ENCODE measurements at regions not wholly inside any gene's neighbourhood (a gene's known extent, or its start where the extent isn't known, plus 50 kb on each side); places are given as distances from the start of the nearest gene placed in this dataset.

DNA sequence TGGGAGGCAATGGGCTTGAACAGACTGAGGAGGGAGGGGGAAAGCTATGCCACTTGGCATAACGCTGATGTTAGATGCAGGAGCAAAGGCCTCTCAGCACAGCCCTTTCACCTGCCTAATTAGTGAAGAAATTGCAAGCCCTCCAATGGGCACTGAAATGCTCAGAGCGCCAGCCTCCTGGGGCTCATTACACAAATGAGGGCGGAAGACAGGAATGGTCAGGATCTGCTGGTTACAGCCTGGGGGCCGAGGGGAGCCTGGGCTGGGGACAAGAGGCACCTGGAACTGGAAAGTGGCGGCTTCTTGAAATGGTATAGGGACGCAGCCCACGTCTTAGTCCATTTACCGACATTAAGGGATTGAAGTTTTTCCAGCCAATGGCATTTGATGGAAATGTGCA, 50.2 kb upstream of the PLET1 start:
- DNase-seq (ENCODE audit: insufficient read length, low spot score) (no peak), FAIRE-seq (no peak)
- TF ChIP-seq, protein P1, sequence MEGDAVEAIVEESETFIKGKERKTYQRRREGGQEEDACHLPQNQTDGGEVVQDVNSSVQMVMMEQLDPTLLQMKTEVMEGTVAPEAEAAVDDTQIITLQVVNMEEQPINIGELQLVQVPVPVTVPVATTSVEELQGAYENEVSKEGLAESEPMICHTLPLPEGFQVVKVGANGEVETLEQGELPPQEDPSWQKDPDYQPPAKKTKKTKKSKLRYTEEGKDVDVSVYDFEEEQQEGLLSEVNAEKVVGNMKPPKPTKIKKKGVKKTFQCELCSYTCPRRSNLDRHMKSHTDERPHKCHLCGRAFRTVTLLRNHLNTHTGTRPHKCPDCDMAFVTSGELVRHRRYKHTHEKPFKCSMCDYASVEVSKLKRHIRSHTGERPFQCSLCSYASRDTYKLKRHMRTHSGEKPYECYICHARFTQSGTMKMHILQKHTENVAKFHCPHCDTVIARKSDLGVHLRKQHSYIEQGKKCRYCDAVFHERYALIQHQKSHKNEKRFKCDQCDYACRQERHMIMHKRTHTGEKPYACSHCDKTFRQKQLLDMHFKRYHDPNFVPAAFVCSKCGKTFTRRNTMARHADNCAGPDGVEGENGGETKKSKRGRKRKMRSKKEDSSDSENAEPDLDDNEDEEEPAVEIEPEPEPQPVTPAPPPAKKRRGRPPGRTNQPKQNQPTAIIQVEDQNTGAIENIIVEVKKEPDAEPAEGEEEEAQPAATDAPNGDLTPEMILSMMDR (IDR thresholded peaks at IDR 0.05; ENCODE audit: insufficient read depth, missing control alignments), result no peak

DNA sequence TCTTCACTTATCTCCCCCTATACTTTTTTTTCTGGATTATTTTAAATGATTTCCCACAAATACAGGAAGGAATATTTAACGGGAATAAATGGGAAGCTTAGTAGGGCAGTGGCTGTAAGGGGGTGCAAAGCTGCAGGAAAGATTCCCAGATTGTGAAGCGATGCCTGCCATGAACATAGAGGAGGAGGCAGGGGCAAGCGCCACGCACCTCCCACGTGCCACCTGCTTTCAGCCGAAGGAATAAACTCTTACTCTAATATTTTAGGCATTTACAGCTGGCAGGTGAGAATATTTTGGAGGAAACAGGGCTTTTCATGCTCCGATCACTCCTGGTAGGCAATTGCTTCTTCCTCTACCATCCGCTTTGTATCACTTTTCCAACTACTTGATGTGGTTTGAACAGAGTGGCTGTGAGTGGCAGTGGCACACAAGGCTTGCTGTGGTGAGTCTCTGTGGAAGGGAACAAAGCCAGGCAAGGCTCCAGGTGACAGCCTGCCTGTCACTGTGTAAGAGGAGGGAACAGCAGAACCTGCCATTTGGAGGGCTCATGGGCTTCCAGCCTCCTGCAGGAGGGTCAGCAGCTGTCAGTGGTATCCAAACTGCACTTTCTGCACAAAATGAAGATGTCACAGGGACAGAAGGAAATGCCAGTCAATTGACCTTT, 54.5 kb upstream of the PLET1 start:
- TF ChIP-seq, protein P1 (IDR thresholded peaks at IDR 0.05; ENCODE audit: insufficient read depth, missing control alignments), result no peak
- DNase-seq (ENCODE audit: insufficient read length, low spot score) (no peak), FAIRE-seq (no peak)

DNA sequence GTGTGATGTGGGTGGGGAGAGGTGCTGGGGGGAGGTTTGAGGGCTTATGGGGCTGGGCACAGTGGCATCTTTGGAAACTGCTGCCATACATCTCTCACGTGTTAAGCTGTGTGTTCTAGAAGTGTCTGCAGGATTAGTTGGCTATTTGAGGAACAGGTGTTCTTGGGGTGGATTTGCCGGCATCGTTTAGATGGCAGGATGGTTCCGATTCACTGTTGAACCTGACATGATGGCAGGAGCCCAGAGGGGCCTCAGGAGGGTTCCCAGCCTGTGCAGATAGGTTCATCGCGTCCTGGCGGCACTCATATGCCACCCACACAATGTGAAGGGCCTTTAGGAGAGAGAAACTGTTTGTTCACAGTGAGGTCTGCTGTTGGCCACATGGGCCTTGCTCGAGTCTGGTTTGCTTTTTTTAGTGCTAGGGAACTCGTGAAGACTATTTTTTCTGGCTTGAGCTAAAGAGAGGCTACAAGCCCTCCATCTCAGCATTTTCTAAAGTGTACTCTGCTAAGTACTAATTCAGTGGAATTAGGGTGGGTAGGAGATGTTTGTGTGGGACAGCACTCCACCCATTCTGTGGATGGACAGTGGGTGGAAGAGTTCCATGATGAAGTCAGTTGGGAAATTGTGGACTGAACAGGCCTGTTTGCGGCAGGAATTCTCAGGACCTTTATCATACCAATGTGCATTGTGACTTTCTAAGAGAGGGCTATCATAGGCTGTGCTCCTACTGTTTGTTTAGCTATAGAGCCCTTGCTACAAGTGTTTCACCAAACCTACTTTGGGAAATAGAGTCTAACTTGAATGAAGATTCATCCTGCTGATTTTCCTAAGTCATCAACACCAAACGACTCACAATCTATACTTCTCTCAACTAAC, 55.4 kb upstream of the PLET1 start:
- no peak for FAIRE-seq
- TF ChIP-seq, protein P1 (IDR thresholded peaks at IDR 0.05; ENCODE audit: insufficient read depth, missing control alignments), result no peak
- no peak for DNase-seq (ENCODE audit: insufficient read length, low spot score)

DNA sequence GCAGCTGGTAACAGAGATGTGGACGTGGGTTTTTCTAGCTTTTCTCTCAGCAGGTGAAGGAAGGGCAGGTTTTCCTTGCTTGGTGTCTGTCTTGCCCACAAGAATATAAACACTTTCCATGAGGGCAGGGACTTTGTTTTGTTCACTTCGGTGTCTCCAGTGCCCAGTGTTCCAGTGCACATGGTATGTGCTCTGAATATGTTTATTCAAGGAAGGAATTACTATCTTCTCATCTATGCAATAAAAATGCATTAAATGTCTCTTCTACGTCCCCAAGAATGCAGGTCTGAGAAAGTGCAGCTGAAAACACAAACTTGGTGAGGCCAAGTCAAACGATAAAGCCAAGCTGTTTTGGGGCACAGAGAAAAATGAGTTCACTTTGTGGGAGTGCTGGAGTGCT, 56.3 kb upstream of the PLET1 start:
- no peak for DNase-seq (ENCODE audit: insufficient read length, low spot score)
- TF ChIP-seq, protein P1 (IDR thresholded peaks at IDR 0.05; ENCODE audit: insufficient read depth, missing control alignments), result no peak
- FAIRE-seq, result no peak

DNA sequence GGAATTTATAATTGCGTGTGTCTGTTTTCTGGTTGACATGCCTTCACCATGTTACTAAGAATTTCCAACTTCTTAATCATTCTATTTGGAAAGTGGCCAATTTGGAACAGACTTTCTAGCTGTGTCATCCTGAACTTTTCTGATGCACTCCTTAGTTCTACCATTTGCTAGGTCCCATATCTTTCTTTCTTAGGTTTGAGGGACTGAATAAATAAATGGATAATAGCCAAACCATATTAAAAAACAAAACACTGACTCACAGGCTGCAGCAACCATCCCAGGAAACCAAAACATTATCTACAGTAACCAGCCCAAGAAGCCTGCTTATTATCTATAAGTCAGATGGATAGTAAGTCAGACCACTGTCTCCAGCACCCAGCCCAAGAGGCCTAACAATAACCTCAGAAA, 57.5 kb upstream of the PLET1 start:
- no peak for DNase-seq (ENCODE audit: insufficient read length, low spot score)
- FAIRE-seq, result no peak
- TF ChIP-seq, protein P1 (IDR thresholded peaks at IDR 0.05; ENCODE audit: insufficient read depth, missing control alignments), result no peak

DNA sequence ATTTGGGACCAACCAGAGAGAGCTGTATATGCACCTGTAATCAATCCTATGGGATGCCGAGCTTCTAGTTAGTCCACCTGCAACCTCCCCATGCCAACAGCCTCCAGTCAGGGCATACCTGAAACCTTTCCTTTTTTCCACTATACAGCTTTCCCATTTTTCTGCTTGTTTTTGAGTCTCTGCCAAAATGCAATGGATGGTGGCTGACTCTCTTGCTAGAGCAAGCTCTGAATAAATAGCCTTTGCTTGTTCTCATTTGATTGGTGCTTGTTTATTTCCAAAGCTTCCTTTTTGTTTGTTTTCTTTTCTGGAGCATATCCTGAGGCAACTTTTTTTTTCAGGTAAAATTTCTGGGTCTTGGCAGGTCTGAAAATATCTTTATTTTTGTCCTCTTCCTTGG, 58.0 kb upstream of the PLET1 start:
- FAIRE-seq (no peak), DNase-seq (ENCODE audit: insufficient read length, low spot score) (no peak)
- TF ChIP-seq, protein P1 (IDR thresholded peaks at IDR 0.05; ENCODE audit: insufficient read depth, missing control alignments), result no peak

DNA sequence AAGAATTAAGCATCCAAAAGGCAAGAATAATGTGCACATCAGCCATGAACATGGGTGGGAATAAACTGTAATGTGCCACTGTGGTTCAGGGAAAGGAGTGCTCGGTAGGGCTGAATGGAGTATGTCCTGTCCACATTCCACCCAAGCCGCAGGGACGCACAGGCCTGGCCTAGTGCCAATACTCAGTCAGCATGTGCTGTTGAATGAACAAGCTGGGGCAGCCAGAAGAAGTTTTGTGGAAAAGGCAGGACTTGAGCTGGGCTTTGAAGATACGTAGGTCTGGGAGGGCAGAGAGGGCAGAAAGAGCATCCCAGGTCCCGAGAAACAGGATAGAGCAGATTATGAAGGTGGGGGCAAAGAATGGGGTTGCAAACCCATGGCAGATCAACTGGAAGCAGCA, 60.0 kb upstream of the PLET1 start:
- TF ChIP-seq, protein P1 (IDR thresholded peaks at IDR 0.05; ENCODE audit: insufficient read depth, missing control alignments), result no peak
- FAIRE-seq (no peak), DNase-seq (ENCODE audit: insufficient read length, low spot score) (no peak)

Measured in D721Med (cell line).